Epithelial cell of esophagus (primary cell): ENCODE measurements at regions not wholly inside any gene's neighbourhood (a gene's known extent, or its start where the extent isn't known, plus 50 kb on each side); places are given as distances from the start of the nearest gene placed in this dataset.
"Not testable (repeated sequence)": the region's sequence is repeated elsewhere in the genome, so short reads cannot be mapped to it uniquely, and the experiment has no call there.

Experiments used
- DNase-seq: peaks from one replicate; pipeline ENCODE4 v3.0.0; 2010; ENCODE audit warnings: low read depth
- H3K4me3 ChIP-seq: 2 replicates; pipeline ENCODE4 v1.5.1; 2011; ENCODE audit warnings: mild to moderate bottlenecking, low read length, control low read depth
- TF ChIP-seq, protein P1 (sequence below): IDR thresholded peaks from 2 replicates; pipeline ENCODE4 v1.5.1; 2011; ENCODE audit warnings: low read depth, mild to moderate bottlenecking, low read length, control low read depth, inconsistent platforms; ENCODE audit not compliant: insufficient read depth; ENCODE audit errors: missing control alignments

DNA sequence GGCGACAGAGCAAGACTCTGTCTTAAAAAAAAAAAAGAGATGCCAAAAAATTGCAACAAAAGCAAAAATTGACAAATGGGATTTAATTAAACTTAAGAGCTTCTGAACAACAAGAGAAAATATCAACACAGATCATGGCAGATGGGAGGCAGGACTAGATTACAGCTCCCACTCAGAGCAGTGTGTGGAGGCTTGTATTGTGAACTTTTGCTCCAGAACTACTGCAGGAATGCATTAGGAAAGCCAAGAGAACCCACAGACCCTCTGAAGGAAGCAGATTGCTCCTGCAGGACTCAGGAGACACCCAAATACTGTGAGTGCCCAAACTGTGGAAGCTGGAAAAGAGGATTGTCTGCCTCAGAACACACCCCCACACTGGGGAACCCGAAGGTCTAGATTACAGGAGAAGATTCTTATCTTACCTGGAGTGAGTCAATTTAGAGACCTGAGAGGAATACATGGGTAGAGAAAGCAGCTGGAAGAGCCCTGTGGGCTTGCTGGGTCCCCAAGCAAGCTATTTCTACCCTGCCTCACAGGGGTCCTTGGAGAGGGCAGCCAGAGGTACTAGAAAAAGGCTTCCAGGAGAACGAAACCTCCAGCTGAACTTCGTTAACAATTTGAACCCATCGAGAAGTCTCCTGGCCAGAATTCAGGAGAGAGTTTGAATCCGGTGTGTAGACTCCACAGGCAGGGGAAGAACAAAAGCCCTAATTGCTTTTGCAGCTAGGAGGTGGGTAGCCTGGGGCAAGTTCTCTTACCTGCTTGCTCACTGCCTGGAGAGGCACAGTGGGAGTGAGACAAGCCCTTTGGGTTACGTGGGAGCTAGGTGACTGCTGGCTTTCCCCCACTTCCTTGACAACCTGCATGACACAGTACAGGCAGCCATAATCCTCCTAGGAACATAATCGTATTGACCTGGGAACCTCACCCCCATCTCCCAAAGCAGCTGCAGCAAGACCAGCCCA is 593.4 kb upstream of the RGMB start:
- DNase-seq = peak; percentile 68
- TF ChIP-seq, protein P1, sequence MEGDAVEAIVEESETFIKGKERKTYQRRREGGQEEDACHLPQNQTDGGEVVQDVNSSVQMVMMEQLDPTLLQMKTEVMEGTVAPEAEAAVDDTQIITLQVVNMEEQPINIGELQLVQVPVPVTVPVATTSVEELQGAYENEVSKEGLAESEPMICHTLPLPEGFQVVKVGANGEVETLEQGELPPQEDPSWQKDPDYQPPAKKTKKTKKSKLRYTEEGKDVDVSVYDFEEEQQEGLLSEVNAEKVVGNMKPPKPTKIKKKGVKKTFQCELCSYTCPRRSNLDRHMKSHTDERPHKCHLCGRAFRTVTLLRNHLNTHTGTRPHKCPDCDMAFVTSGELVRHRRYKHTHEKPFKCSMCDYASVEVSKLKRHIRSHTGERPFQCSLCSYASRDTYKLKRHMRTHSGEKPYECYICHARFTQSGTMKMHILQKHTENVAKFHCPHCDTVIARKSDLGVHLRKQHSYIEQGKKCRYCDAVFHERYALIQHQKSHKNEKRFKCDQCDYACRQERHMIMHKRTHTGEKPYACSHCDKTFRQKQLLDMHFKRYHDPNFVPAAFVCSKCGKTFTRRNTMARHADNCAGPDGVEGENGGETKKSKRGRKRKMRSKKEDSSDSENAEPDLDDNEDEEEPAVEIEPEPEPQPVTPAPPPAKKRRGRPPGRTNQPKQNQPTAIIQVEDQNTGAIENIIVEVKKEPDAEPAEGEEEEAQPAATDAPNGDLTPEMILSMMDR = no peak
- no peak overlapping the region for H3K4me3 ChIP-seq

DNA sequence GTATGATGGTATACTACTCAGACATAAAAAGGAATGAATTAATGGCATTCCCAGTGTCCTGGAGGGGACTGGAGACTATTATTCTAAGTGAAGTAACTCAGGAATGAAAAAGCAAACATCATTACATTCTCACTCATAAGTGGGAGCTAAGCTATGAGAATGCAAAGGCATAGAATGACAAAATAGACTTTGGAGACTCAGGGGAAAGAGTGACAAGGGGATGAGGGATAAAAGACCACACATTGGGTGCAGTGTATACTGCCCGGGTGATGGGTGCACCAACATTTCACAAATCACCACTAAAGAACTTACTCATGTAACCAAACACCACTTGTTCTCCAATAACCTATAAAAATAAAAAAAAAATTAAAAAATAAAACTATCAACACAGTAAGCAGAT is 587.3 kb upstream of the RGMB start:
- TF ChIP-seq, protein P1 = no peak
- no peak for DNase-seq
- H3K4me3 ChIP-seq = no peak overlapping the region

DNA sequence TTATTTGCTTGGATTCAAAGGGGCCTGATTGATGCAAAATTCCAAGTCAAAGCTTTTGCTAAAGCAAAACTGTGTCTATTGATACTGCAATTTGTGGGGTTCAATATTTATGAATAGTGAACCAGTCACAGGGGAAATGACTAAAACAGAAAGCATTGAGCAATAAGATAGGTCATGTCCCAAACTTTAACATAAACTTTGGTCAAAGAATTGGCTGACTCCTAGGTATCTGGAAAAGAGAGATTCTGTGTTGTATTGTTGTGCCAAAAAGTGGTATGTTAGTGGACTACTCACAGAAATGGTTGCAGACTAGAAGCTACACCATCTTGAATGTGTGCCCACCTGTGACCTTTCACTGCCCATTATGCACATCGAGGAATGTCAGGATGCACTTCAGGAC is 585.5 kb upstream of the RGMB start:
- TF ChIP-seq, protein P1 = no peak
- DNase-seq = peak; percentile 32
- H3K4me3 ChIP-seq = no peak overlapping the region

DNA sequence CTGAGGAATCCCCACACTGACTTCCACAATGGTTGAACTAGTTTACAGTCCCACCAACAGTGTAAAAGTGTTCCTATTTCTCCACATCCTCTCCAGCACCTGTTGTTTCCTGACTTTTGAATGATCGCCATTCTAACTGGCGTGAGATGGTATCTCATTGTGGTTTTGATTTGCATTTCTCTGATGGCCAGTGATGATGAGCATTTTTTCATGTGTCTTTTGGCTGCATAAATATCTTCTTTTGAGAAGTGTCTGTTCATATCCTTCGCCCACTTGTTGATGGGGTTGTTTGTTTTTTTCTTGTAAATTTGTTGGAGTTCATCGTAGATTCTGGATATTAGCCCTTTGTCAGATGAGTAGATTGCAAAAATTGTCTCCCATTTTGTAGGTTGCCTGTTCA is 583.1 kb upstream of the RGMB start:
- not testable (repeated sequence) for DNase-seq, H3K4me3 ChIP-seq

DNA sequence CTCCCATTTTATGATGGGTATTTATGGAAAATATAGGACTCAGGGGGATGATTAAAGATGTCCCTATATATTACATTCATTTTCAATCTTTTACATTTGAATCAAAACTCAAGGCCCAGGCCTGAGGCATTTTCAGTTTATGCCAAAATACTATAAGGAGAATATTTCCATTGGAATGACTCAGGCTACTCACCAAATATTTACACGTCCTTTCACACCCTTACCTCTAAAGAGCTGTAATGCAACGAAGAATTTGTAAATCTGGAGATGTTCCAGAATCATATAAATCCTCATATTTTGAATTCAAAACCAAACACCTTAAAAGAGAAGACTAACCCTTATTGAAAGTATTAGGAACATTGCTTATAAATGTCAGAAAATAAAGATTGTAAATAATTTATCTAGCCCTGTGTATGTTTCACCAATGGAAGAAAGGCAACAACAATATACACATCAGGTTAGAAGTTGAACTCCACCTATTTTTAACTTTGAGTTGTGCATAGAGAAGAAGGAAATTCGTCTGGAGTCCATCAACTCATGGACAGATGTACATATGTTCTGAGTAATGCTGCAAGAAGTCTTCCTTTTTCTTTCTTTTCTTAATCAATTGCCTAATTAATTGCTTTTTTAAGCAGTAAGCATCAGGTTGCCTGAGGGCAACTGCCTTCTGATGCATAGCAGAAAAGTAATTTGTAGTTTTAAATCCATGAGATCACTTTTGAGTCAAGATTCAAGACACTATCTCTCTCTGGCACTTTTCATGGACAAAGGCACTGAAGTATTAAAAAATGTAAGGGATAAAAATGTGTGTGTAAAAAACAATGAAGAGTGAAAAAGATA is 579.3 kb upstream of the RGMB start:
- TF ChIP-seq, protein P1 = no peak
- peak; percentile 69 for DNase-seq
- H3K4me3 ChIP-seq = no peak overlapping the region

DNA sequence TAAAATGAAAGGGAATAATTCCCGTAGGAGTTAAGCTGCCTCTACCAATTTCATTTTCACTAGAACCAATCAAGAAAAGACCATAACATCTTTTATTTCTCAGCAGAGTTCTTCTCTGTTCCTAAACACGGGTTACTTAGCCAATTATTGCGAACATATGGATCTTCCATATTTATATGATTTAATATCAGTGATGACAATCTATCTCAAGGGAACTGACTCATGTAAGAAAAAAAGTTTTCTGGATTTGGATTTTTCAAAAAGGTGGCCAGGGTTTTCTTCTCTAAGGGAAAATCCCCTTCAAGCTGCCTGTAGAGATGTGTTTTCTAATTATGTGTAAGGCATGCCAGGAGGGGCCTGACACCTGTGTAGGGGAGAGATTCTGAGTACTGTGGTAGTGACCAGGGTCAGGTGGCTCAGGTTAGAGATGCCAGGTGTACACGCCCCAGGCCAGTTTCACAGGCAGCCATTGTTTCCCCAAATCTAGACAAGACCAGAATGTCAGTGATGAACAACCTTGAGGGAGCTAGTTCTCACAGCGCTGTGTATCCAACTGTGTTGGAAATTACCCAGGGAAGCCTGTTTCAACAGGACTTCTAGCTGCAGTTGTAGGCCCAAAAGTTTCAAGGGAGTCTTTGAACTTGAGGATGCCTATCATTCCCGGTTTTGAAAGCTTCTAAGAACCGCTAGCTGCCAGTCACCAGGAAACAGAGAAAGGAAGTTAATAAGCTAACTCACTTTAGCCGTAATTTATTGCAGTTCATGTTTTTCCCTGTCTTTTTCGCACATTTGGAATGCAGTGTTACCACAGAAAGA is 572.5 kb upstream of the RGMB start:
- peak; percentile 9 for DNase-seq
- H3K4me3 ChIP-seq = no peak overlapping the region
- TF ChIP-seq, protein P1 = no peak

DNA sequence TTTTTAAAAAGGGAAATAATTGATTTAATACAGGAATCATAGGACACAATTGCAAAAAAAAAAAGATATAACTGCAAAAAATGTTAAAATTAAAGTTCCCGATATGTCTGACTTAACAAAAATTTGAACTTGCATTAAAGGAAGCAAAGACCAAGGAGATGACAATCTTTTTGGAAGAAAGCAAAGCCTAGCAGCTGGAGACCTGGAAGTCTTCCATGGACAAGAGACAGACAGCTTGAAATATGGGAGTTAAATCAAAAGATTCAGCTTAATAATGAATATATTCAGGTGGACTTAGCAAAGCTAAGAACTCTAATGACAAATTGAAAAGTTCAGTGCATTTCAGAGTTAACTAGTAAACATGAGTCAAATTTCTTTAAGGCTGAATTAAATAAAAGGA is 568.7 kb upstream of the RGMB start:
- DNase-seq = no peak
- H3K4me3 ChIP-seq = no peak overlapping the region
- TF ChIP-seq, protein P1 = no peak
